Activated naive CD4-positive, alpha-beta T cell treated with anti-CD3 and anti-CD28 coated beads, Interleukin-2, amount 50 U/mL, for 72 hours (primary cell): ENCODE measurements at regions not wholly inside any gene's neighbourhood (a gene's known extent, or its start where the extent isn't known, plus 50 kb on each side); places are given as distances from the start of the nearest gene placed in this dataset.
A peak's percentile ranks its signal among the peaks of the same experiment; 100 is the strongest.
"Not testable (repeated sequence)": the region's sequence is repeated elsewhere in the genome, so short reads cannot be mapped to it uniquely, and the experiment has no call there.

Source experiments
- ATAC-seq, 2 donors: fragments of 150-1000 bp; cut with Tn5 transposase; 2 replicates each; pipeline ENCODE4 v1.10.0; 2021; ENCODE audit warnings: mild to moderate bottlenecking in 2 of 2, moderate library complexity in 2 of 2
- DNase-seq, 2 donors: peaks; one replicate each; pipeline ENCODE4 v3.0.0; 2021 to 2022; ENCODE audit warnings: low spot score in 2 of 2
- H3K27ac Mint-ChIP-seq, 2 donors: one replicate each; pipeline ENCODE4 v1.8.0; 2022; ENCODE audit warnings: mild to moderate bottlenecking in 2 of 2, mixed read lengths in 2 of 2
- H3K36me3 Mint-ChIP-seq, 2 donors: one replicate each; pipeline ENCODE4 v1.8.0; 2022; ENCODE audit warnings: mixed read lengths in 2 of 2
- H3K9me3 Mint-ChIP-seq, 2 donors: one replicate each; pipeline ENCODE4 v1.8.0; 2022; ENCODE audit warnings: mixed read lengths in 2 of 2

- H3K27ac Mint-ChIP-seq = no peak overlapping the region
- ATAC-seq = no peak
- no peaks in the 10 kb centered on the region for H3K36me3 Mint-ChIP-seq
- peaks cover 3 to 15% of the 10 kb centered on the region in 2 donors for H3K9me3 Mint-ChIP-seq
- no peak for DNase-seq
These were observed 429.4 kb upstream of the LMO3 start for GRCh38 chr12:17035372-17035771.

DNA sequence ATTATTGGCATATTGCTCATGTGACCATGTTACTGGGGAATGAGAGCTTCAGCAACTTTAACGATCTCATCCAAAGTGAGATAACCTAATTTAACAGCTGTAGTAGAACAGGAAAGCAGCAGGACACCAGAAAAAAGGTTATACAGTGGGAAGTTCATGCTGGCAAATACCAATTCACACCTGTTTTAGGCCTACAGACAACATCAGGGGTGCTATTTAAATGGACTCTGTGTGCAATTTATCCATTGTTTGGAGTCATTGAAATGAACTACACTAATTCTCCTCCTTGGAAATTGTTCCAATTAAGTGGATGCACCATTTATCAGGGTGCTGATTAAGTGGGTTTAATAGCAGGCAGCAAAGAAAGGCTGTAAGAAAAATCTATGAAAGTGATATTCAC, 424.4 kb upstream of the LMO3 start:
- ATAC-seq (no peak), DNase-seq (no peak)
- H3K9me3 Mint-ChIP-seq = peaks cover 3 to 27% of the 10 kb centered on the region in 2 donors
- peaks cover 2 to 6% of the 10 kb centered on the region in 2 donors for H3K36me3 Mint-ChIP-seq
- H3K27ac Mint-ChIP-seq = no peak overlapping the region

GRCh38 chr12:17028348-17028747, 422.4 kb upstream of the LMO3 start:
- peaks cover 7 to 31% of the 10 kb centered on the region in 2 donors for H3K9me3 Mint-ChIP-seq
- no peak overlapping the region for H3K27ac Mint-ChIP-seq
- DNase-seq (no peak), ATAC-seq (no peak)
- peaks cover 6 to 9% of the 10 kb centered on the region in 2 donors for H3K36me3 Mint-ChIP-seq

GRCh38 chr12:17025424-17025823, 419.5 kb upstream of the LMO3 start:
- H3K9me3 Mint-ChIP-seq = peaks cover 11 to 30% of the 10 kb centered on the region in 2 donors
- DNase-seq, ATAC-seq, H3K36me3 Mint-ChIP-seq, H3K27ac Mint-ChIP-seq: not testable (repeated sequence)

GRCh38 chr12:17020765-17021164, 414.8 kb upstream of the LMO3 start:
- DNase-seq = no peak
- H3K9me3 Mint-ChIP-seq = peaks cover 11 to 27% of the 10 kb centered on the region in 2 donors
- peaks cover 2 to 9% of the 10 kb centered on the region in 2 donors for H3K36me3 Mint-ChIP-seq
- no peak for ATAC-seq
- H3K27ac Mint-ChIP-seq = no peak overlapping the region

- H3K27ac Mint-ChIP-seq = no peak overlapping the region
- H3K9me3 Mint-ChIP-seq = peaks cover 10 to 19% of the 10 kb centered on the region in 2 donors
- H3K36me3 Mint-ChIP-seq = peaks cover 0 to 4% of the 10 kb centered on the region in 2 donors
- DNase-seq (no peak), ATAC-seq (no peak)
These were observed 411.4 kb upstream of the LMO3 start for GRCh38 chr12:17017402-17017801.

GRCh38 chr12:17016116-17016864, 410.3 kb upstream of the LMO3 start:
- no peak for DNase-seq
- H3K9me3 Mint-ChIP-seq = peaks cover 10 to 19% of the 10 kb centered on the region in 2 donors
- peaks cover 0 to 4% of the 10 kb centered on the region in 2 donors for H3K36me3 Mint-ChIP-seq
- no peak for ATAC-seq
- no peak overlapping the region for H3K27ac Mint-ChIP-seq

GRCh38 chr12:17015501-17015900, 409.5 kb upstream of the LMO3 start:
- Mint-ChIP-seq H3K27ac (no peak overlapping the region), H3K9me3 (peaks cover 13 to 19% of the 10 kb centered on the region in 2 donors), H3K36me3 (peaks cover 0 to 4% of the 10 kb centered on the region in 2 donors)
- ATAC-seq = no peak
- DNase-seq = no peak

- H3K9me3 Mint-ChIP-seq = peaks cover 7 to 11% of the 10 kb centered on the region in 2 donors
- H3K36me3 Mint-ChIP-seq, DNase-seq, H3K27ac Mint-ChIP-seq, ATAC-seq: not testable (repeated sequence)
These were observed 401.6 kb upstream of the LMO3 start for GRCh38 chr12:17007442-17008040.

- H3K27ac Mint-ChIP-seq, ATAC-seq, DNase-seq: not testable (repeated sequence)
- peaks cover 18 to 20% of the 10 kb centered on the region in 2 donors for H3K9me3 Mint-ChIP-seq
- H3K36me3 Mint-ChIP-seq = peaks cover 0 to 10% of the 10 kb centered on the region in 2 donors
These were observed 392.6 kb upstream of the LMO3 start for GRCh38 chr12:16998538-16998937.

- ATAC-seq (no peak), DNase-seq (no peak)
- no peak overlapping the region for H3K27ac Mint-ChIP-seq
- peaks cover 0 to 16% of the 10 kb centered on the region in 2 donors for H3K36me3 Mint-ChIP-seq
- H3K9me3 Mint-ChIP-seq = peaks cover 23 to 24% of the 10 kb centered on the region in 2 donors
These were observed 378.5 kb upstream of the LMO3 start for GRCh38 chr12:16984484-16984883.

DNA sequence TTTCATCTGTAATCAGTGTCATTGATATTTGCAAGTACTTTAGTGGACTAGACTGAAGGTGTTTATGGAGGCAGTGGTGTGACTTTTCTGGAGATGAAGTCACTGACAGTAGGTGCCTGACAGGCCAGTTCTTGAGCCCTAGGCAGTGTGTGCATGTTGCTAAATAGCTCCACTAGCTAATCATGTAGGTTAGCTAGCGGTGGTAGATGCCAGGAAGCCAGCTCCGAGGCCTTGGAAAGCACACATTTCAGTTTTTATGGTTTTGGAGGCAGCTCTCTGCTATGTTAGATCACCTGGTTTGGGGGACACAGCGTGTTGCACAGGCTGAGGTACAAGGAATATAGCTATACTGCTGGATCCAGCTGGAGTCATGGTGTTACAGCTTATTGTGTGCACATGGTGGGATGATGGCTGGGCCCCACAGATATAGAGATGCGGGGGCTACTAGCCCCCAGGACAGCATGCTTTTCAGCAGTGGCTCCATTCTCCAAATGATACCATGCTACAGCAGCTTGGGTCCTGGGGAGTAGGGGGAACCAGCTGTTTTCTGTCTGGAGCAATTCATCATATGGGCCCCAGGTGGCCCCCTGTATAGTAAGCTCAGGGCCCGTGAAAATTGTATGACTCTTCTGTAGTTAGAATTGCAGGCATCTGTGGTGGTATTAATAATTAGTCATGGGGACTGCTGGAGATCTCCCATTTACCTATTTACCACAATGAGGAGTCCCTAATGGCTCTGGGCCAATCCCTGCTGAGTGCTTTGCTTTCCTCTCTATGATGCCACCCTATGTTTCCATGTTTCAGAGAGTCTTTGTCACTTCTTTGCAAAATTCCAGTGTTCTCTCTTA, 367.2 kb upstream of the LMO3 start:
- ATAC-seq (no peak), DNase-seq (no peak)
- Mint-ChIP-seq H3K9me3 (peaks cover 16 to 31% of the 10 kb centered on the region in 2 donors), H3K36me3 (no peaks in the 10 kb centered on the region), H3K27ac (no peak overlapping the region)

DNA sequence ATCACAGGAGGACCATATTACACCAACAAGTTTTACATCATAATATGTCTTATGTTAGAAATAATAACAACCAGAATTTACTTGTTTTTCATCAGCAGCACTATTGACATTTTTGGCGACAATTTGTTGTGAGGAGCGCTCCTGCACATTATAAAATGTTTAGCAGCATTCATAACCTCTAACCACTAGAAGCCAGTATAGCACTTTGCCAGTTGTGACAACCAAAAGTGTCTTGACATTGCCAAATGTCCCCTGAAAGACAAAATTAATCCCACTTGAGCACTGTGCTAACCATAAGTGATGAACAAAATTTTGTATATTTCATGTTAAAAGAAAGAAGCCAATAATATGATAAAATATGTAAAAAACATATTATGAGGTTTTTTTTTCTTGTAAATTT, 356.9 kb upstream of the LMO3 start:
- Mint-ChIP-seq H3K36me3 (no peaks in the 10 kb centered on the region), H3K27ac (no peak overlapping the region), H3K9me3 (peaks cover 4 to 5% of the 10 kb centered on the region in 2 donors)
- DNase-seq (no peak), ATAC-seq (no peak)

- H3K9me3 Mint-ChIP-seq = peaks cover 16 to 28% of the 10 kb centered on the region in 2 donors
- no peaks in the 10 kb centered on the region for H3K36me3 Mint-ChIP-seq
- no peak for DNase-seq
- H3K27ac Mint-ChIP-seq = no peak overlapping the region
- ATAC-seq = peak; percentile 31 to 56
These were observed 349.2 kb upstream of the LMO3 start for GRCh38 chr12:16955083-16955657.

DNA sequence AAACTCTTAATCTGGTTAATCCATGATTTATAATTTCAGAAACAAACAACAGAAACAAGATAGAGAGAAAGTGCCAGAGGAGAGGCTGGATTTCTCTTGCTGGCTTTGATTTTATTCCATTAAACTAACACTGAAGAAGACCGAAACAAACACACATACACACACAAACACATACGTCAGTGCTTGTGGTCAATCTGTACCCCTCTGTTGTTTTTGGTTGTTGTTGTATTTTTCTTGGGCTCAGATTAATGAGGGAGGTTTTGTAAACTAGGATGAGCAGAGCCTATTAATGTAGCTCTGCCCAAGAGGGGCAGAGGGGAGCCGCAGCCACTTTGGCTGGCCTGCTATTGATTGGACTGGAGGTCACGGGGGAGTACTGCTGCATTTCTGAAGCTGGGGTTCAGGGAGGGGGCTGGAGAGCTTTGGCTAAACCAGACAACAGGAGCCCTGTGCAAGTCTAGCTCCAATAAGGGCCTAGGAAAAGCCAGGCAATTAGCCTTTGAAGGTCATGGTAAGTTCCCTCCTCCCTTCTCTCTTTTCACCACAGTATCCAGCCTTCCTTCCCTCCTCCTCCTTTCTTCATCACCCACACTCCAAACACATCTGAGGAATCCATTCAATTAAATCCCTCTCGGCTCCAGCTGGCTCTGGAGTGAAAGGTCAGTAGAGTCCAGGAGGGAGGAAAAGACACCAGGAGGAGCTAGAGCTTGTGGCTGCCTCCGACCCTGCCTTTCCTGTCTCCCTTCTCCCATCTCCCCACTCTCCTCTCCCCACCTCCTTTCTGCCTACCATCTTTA, 344.1 kb upstream of the LMO3 start:
- DNase-seq = no peak
- H3K9me3 Mint-ChIP-seq = peaks cover 11 to 12% of the 10 kb centered on the region in 2 donors
- H3K27ac Mint-ChIP-seq = no peak overlapping the region
- H3K36me3 Mint-ChIP-seq = no peaks in the 10 kb centered on the region
- no peak for ATAC-seq

DNA sequence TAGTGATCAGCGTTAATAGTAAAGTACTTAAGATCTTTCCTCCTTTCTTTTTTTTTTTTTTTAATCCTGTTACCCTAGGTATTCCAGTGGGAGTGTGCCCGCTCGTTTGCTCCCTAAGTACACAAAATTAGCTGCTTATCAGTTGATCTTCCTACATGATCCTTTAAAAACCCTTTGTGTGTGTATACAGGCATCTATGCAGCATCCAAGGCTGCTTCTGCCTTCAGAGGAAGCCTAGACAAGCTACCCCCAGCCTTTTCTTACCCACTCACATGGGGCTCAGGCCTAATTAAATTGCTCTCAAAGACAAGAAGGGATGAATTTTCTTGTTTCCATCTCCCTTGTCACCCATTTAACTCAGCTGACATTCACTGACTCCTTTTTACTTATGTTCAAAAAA, 343.4 kb upstream of the LMO3 start:
- Mint-ChIP-seq H3K36me3 (no peaks in the 10 kb centered on the region), H3K27ac (no peak overlapping the region), H3K9me3 (peaks cover 7 to 8% of the 10 kb centered on the region in 2 donors)
- ATAC-seq = no peak
- no peak for DNase-seq
